Omental fat pad (tissue), 3 donors: ENCODE measurements at regions not wholly inside any gene's neighbourhood (a gene's known extent, or its start where the extent isn't known, plus 50 kb on each side); places are given as distances from the start of the nearest gene placed in this dataset.
A peak's percentile ranks its signal among the peaks of the same experiment; 100 is the strongest.

ENCODE experiments used
- ATAC-seq: fragments of 150-250 bp; one replicate; pipeline ENCODE4 v1.9.1; 2016; ENCODE audit warnings: mild to moderate bottlenecking, moderate library complexity; ENCODE audit not compliant: low FRiP score
- DNase-seq: peaks from one replicate; pipeline ENCODE4 v3.0.0-alpha.2; 2019; ENCODE audit warnings: low spot score
- TF ChIP-seq, protein P1 (sequence below), 3 donors: fragments of 450-650 bp; IDR thresholded peaks; one replicate each; pipeline ENCODE4 v1.5.1; 2016 to 2017; ENCODE audit warnings: antibody characterized with exemption in 3 of 3, mild to moderate bottlenecking in 3 of 3, moderate library complexity in 2 of 3

DNA sequence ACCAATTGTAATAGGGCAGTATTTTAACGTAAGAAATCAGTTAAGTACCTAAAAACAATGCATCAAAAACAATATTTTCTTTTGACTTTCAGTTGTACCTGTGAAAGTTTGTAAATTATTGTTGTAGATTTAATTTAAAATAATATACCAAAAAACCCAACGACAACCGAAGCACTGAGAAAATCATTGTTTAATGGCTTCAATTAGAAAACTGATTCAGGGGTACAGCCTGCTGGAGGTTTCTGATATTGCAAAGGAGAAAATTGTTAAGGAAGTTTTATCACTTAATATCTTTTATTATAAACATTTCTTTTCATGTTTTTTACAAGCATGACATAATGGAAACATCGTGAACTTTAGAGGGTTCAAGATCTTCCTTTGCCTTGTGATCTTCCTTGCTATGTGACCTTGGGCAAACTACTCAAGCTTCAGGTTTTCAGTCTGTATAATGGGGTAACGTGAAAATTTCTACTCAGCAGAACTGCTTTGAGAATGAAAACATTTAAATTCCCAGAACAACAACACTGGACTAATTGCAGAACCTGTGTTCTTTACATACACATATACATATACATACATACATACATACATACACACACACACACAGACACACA, 76.3 kb upstream of the GLS start:
- DNase-seq: no peak
- no peak for ATAC-seq
- TF ChIP-seq, protein P1, sequence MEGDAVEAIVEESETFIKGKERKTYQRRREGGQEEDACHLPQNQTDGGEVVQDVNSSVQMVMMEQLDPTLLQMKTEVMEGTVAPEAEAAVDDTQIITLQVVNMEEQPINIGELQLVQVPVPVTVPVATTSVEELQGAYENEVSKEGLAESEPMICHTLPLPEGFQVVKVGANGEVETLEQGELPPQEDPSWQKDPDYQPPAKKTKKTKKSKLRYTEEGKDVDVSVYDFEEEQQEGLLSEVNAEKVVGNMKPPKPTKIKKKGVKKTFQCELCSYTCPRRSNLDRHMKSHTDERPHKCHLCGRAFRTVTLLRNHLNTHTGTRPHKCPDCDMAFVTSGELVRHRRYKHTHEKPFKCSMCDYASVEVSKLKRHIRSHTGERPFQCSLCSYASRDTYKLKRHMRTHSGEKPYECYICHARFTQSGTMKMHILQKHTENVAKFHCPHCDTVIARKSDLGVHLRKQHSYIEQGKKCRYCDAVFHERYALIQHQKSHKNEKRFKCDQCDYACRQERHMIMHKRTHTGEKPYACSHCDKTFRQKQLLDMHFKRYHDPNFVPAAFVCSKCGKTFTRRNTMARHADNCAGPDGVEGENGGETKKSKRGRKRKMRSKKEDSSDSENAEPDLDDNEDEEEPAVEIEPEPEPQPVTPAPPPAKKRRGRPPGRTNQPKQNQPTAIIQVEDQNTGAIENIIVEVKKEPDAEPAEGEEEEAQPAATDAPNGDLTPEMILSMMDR (IDR thresholded peaks at IDR 0.05): peak in 2 of 3 donors; percentile 9 to 17

DNA sequence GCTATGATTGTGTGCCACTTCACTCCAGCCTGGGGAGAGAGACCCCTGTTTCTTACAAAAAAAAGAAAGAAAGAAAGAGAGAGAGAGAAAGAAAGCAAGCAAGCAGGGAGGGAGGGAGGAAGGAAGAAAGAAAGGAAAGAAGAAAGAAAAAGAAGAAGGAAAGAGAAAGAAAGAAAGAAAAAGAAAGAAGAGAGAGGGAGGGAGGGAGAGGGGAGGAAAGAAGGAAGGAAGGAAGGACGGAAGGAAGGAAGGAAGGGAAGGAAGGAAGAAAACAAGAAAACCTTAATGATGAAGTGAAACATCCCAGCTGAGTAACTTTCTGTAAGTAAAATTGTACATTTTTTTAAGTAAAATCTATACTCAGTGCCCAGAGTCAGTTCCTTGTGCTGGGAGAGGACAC, 75.5 kb upstream of the GLS start:
- TF ChIP-seq, protein P1 (IDR thresholded peaks at IDR 0.05): no peak
- no peak for ATAC-seq
- DNase-seq: no peak

DNA sequence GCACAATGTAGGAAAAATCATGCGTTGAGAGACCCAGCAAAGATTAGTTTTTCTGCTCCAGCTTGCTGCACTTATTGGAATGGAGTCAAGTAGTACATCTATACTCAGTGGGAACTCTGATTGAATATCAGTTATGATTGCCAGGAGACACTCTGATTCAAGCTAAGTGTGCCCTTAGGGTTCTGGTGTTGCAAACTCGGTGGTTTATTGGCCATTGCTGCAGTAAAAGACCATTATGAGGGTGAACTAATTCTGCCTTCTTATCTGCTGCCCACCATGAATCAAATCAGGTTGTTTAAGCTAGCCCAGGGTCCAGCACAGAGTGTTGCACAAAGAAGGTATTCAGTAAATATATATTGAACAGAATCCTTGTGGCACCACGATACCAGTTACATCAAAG, 74.8 kb upstream of the GLS start:
- TF ChIP-seq, protein P1 (IDR thresholded peaks at IDR 0.05): no peak
- no peak for DNase-seq
- no peak for ATAC-seq

DNA sequence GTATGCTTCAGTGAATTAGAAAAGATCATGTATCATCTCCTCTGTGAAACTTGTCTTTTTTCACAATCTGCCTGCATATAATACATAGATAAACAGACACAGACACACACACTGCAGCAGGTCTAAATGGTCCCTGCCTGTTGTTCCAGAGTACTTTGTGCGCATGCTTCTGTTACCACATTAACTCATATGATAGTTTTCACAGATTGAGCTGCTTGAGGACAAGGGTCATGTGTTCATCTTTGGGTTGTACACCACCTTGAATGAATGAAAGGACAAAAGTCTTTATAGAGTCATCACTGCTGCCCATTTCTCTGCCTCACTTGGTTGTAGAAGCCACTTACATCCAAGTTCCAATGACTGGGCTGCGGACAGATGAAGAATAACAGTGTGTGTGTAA, 72.7 kb upstream of the GLS start:
- TF ChIP-seq, protein P1 (IDR thresholded peaks at IDR 0.05): no peak
- ATAC-seq: no peak
- no peak for DNase-seq

DNA sequence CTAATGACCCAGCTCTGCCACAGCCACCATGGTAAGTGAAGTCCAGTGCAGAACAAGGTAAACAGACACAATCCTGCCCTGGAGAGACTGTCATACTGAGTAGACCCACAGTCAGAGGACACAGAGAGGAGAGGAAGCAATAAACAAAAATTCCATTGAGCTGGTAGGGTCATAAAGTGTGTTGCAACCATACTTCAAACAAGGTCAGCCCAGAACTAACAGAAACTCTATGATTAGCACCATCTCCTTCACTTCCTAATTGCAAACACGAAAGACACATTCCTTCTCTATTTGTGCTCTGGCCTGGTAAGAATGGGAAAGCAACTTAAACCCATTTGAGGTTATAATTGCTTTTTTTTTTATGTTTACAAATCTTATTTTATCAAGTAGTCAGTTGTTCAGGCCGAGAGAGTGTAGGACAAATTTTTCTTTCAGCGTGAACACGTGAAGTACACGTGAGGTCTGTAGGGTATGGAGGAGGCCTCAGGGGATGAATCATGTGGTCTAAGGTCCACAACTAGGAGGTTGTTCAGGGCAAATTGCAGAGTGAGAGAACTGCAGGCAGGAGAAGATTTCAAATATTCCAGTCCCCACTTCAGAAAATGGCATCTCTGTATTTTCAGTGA, 71.4 kb upstream of the GLS start:
- ATAC-seq (no peak), DNase-seq (no peak)
- TF ChIP-seq, protein P1 (IDR thresholded peaks at IDR 0.05): no peak

DNA sequence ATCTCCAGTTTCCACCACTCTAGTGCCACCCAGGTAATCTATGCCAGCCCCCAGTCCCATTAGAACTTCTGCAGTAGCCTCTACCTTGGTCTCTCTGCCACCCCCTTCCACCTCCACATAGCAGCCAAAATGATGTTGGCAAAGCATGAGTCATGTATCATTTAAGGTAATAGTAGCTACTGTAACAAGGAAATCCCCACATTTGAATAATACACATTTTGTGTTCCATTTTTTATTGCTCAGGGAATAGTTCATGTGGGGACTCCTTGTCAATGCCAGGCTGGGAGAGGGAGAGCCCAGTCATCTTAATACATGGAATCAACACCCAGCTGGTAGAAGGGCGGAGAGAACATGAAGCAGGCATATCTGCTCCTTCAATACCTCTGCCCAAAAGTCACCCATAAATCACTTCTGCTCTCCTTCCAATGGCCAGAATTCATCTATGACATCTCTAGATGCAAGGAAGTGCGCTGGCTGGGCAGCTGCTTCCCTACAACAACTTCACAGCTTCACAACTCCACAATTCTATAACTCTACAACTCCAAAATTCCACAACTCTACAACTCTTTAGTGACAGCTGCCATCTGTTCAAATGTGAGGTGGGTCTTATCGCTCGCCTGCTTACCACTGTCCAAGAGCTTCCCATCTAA, 70.6 kb upstream of the GLS start:
- no peak for DNase-seq
- TF ChIP-seq, protein P1 (IDR thresholded peaks at IDR 0.05): no peak
- ATAC-seq: peak; percentile 31
